Panc1 (cell line): ENCODE measurements at regions not wholly inside any gene's neighbourhood (a gene's known extent, or its start where the extent isn't known, plus 50 kb on each side); places are given as distances from the start of the nearest gene placed in this dataset.

ENCODE experiments used
- ATAC-seq: fragments of 200-7000 bp; cut with Tn5 transposase; 2 replicates; pipeline ENCODE4 v1.9.1; 2020; ENCODE audit warnings: mild to moderate bottlenecking, moderate library complexity
- BruUV-seq: library from RNA; stranded (reverse); fragments of 400-500 nt; replicated peaks from 2 replicates; lab custom pipeline; 2021; lab: Mats Ljungman, UMichigan
- CTCF ChIA-PET: fragments of 300-600 bp; sonication (Branson Sonifier 250); formaldehyde crosslinking; loops from one replicate; lab custom pipeline; 2022; ENCODE audit warnings: antibody characterized with exemption; lab: Charles Lee
- POLR2A ChIA-PET: fragments of 300-600 bp; sonication (Branson Sonifier 250); formaldehyde crosslinking; loops from one replicate; lab custom pipeline; 2022; ENCODE audit warnings: antibody characterized with exemption; lab: Charles Lee
- DNase-seq: peaks from one replicate; pipeline ENCODE4 v3.0.0-alpha.2; 2010; ENCODE audit warnings: low read depth, low spot score
- H3K27ac ChIP-seq: 2 replicates; pipeline ENCODE4 v1.5.1; 2011; ENCODE audit warnings: mild to moderate bottlenecking, low read length, inconsistent platforms
- H3K27me3 ChIP-seq: fragments of 200-500 bp; sonication (Bioruptor generic); 2 replicates; pipeline ENCODE4 v1.6.0; 2014; ENCODE audit warnings: low read length, inconsistent platforms; ENCODE audit not compliant: control insufficient read depth, insufficient read depth
- H3K36me3 ChIP-seq: fragments of 200-500 bp; sonication (Bioruptor generic); 2 replicates; pipeline ENCODE4 v1.5.1; 2014; ENCODE audit warnings: inconsistent platforms, mild to moderate bottlenecking, low read length, moderate library complexity; ENCODE audit not compliant: control insufficient read depth, insufficient read depth
- H3K4me1 ChIP-seq: 2 replicates; pipeline ENCODE4 v1.5.1; 2011; ENCODE audit warnings: inconsistent platforms, mild to moderate bottlenecking, low read length, moderate library complexity; ENCODE audit not compliant: control insufficient read depth, insufficient read depth
- H3K4me3 ChIP-seq, 2 experiments: 2 replicates each; pipeline ENCODE4 v1.5.1; 2011 to 2012; ENCODE audit warnings: low read depth in 2 of 2, low read length in 2 of 2, mild to moderate bottlenecking in 2 of 2, inconsistent platforms in 1 of 2, moderate library complexity in 1 of 2
- H3K9me3 ChIP-seq: fragments of 200-500 bp; sonication (Bioruptor generic); 2 replicates; pipeline ENCODE4 v1.5.1; 2014; ENCODE audit warnings: low read depth, mild to moderate bottlenecking, inconsistent platforms, low read length, moderate library complexity; ENCODE audit not compliant: control insufficient read depth, insufficient read depth
- CTCF ChIP-seq: fragments of 450-650 bp; IDR thresholded peaks from 2 replicates; pipeline ENCODE4 v1.5.1; 2017; ENCODE audit warnings: mild to moderate bottlenecking
- POLR2AphosphoS5 ChIP-seq: IDR thresholded peaks from 2 replicates; pipeline ENCODE4 v1.6.1; 2012; ENCODE audit warnings: mild to moderate bottlenecking, low read depth, low read length, moderate library complexity
- REST ChIP-seq, 2 experiments: IDR thresholded peaks; 2 replicates each; pipeline ENCODE4 v1.6.1; 2011 to 2012; ENCODE audit warnings: low read depth in 2 of 2, control low read depth in 1 of 2, low read length in 1 of 2, mild to moderate bottlenecking in 1 of 2, moderate library complexity in 1 of 2; ENCODE audit not compliant: insufficient read depth in 1 of 2
- SIN3A ChIP-seq: IDR thresholded peaks from 2 replicates; pipeline ENCODE4 v1.6.1; 2012; ENCODE audit warnings: low read depth, mild to moderate bottlenecking, low read length, moderate library complexity, borderline replicate concordance; ENCODE audit not compliant: insufficient read depth
- TCF7L2 ChIP-seq: IDR thresholded peaks from 2 replicates; pipeline ENCODE4 v1.6.1; 2011; ENCODE audit warnings: mild to moderate bottlenecking, low read depth, low read length, inconsistent platforms
- in situ Hi-C: cut with HindIII; loops from 2 replicates; pipeline ENCODE4 v1.10.0; 2016; ENCODE audit warnings: low sequenced_read_pairs, low pct_unique_long_range_greater_than_20kb
- intact Hi-C: fragments of 100-400 bp; cut with micrococcal nuclease; formaldehyde crosslinking; loops from one replicate; pipeline ENCODE4 v1.10.0; 2022; ENCODE audit not compliant: unreplicated experiment

- TF ChIP-seq SIN3A (no peak), POLR2AphosphoS5 (no peak), CTCF (no peak), TCF7L2 (no peak), REST (IDR thresholded peaks at IDR 0.05; ENCODE audit: insufficient read depth in 1 of 2, low read depth in 2 of 2, low read length in 1 of 2) (no peak)
- in situ Hi-C loops: no loop called here
- DNase-seq: no peak
- no TSS peak for BruUV-seq
- no peak overlapping the region for H3K27ac ChIP-seq
- no peak for ATAC-seq
- POLR2A ChIA-PET: no interaction called here
- H3K36me3 ChIP-seq: no peaks in the 10 kb centered on the region
- H3K4me3 ChIP-seq: no peak overlapping the region
- peaks cover 14% of the 10 kb centered on the region for H3K27me3 ChIP-seq
- CTCF ChIA-PET: no interaction called here
- H3K4me1 ChIP-seq: no peaks in the 10 kb centered on the region
- no peaks in the 10 kb centered on the region for H3K9me3 ChIP-seq
- intact Hi-C loops: no loop called here
These were observed 141.2 kb upstream of the KCNG1 start for GRCh38 chr20:51163996-51164600.

GRCh38 chr20:51162015-51162414, 139.1 kb upstream of the KCNG1 start:
- H3K27ac ChIP-seq: no peak overlapping the region
- H3K27me3 ChIP-seq: peaks cover 19% of the 10 kb centered on the region
- intact Hi-C loops (no loop called here), in situ Hi-C loops (no loop called here)
- no peak for TF ChIP-seq REST (IDR thresholded peaks at IDR 0.05; ENCODE audit: insufficient read depth in 1 of 2, low read depth in 2 of 2, low read length in 1 of 2)
- no peak for TF ChIP-seq CTCF
- no peak for TF ChIP-seq POLR2AphosphoS5
- TF ChIP-seq TCF7L2: no peak
- TF ChIP-seq SIN3A: no peak
- no peaks in the 10 kb centered on the region for H3K9me3 ChIP-seq
- H3K36me3 ChIP-seq: no peaks in the 10 kb centered on the region
- POLR2A ChIA-PET: interaction anchor here (0.7 kb wide), 1 partner anchor 9 kb away, joined by 5 read pairs; no protein-coding TSS in a partner anchor
- H3K4me1 ChIP-seq: no peaks in the 10 kb centered on the region
- H3K4me3 ChIP-seq: no peak overlapping the region
- no peak for ATAC-seq
- no TSS peak for BruUV-seq
- CTCF ChIA-PET: interaction anchor here (0.7 kb wide), 1 partner anchor 56 kb away, joined by 5 read pairs; no protein-coding TSS in a partner anchor
- DNase-seq: no peak
